Neural progenitor cell (in vitro differentiated cells): ENCODE measurements at regions not wholly inside any gene's neighbourhood (a gene's known extent, or its start where the extent isn't known, plus 50 kb on each side); places are given as distances from the start of the nearest gene placed in this dataset.

Experiments
- EZH2 ChIP-seq: fragments of 200-600 bp; sonication (generic); IDR thresholded peaks from 2 replicates; pipeline ENCODE4 v1.6.1; 2017; ENCODE audit warnings: antibody characterized with exemption, mild to moderate bottlenecking, moderate library complexity
- EZH2phosphoT487 ChIP-seq: fragments of 200-600 bp; sonication (generic); IDR thresholded peaks from 2 replicates; pipeline ENCODE4 v1.6.1; 2017; ENCODE audit warnings: antibody characterized with exemption
- TF ChIP-seq, protein P1 (sequence below): fragments of 200-600 bp; sonication (generic); IDR thresholded peaks from 2 replicates; pipeline ENCODE4 v1.5.1; 2017; ENCODE audit warnings: antibody characterized with exemption, mild to moderate bottlenecking

- TF ChIP-seq, protein P1, sequence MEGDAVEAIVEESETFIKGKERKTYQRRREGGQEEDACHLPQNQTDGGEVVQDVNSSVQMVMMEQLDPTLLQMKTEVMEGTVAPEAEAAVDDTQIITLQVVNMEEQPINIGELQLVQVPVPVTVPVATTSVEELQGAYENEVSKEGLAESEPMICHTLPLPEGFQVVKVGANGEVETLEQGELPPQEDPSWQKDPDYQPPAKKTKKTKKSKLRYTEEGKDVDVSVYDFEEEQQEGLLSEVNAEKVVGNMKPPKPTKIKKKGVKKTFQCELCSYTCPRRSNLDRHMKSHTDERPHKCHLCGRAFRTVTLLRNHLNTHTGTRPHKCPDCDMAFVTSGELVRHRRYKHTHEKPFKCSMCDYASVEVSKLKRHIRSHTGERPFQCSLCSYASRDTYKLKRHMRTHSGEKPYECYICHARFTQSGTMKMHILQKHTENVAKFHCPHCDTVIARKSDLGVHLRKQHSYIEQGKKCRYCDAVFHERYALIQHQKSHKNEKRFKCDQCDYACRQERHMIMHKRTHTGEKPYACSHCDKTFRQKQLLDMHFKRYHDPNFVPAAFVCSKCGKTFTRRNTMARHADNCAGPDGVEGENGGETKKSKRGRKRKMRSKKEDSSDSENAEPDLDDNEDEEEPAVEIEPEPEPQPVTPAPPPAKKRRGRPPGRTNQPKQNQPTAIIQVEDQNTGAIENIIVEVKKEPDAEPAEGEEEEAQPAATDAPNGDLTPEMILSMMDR = no peak
- TF ChIP-seq EZH2 (no peak), EZH2phosphoT487 (no peak)
These were observed 90.9 kb upstream of the KCNK1 start for GRCh38 chr1:233523047-233523446.
